Suprapubic skin (tissue), 4 donors: ENCODE measurements at regions not wholly inside any gene's neighbourhood (a gene's known extent, or its start where the extent isn't known, plus 50 kb on each side); places are given as distances from the start of the nearest gene placed in this dataset.

Source experiments
- DNase-seq, 2 donors: peaks; one replicate each; pipeline ENCODE4 v3.0.0-alpha.2; 2019; ENCODE audit warnings: low spot score in 2 of 2
- H3K27ac ChIP-seq: fragments of 200-600 bp; sonication (generic); one replicate; pipeline ENCODE4 v1.5.1; 2019
- H3K27me3 ChIP-seq: fragments of 200-600 bp; sonication (generic); one replicate; pipeline ENCODE4 v1.5.1; 2019
- H3K36me3 ChIP-seq: fragments of 200-600 bp; sonication (generic); one replicate; pipeline ENCODE4 v1.5.1; 2019
- H3K4me1 ChIP-seq: fragments of 200-600 bp; sonication (generic); one replicate; pipeline ENCODE4 v1.5.1; 2019
- H3K4me3 ChIP-seq: fragments of 200-600 bp; sonication (generic); one replicate; pipeline ENCODE4 v1.5.1; 2019; ENCODE audit warnings: mild to moderate bottlenecking
- H3K9me3 ChIP-seq: fragments of 200-600 bp; sonication (generic); one replicate; pipeline ENCODE4 v1.5.1; 2019
- EP300 ChIP-seq: sonication (generic); formaldehyde crosslinking; IDR thresholded peaks from one replicate; pipeline ENCODE4 v1.6.1; 2017; ENCODE audit warnings: antibody characterized with exemption
- POLR2A ChIP-seq, 2 donors: fragments of 450-650 bp; IDR thresholded peaks; one replicate each; pipeline ENCODE4 v1.6.1; 2017; ENCODE audit warnings: antibody characterized with exemption in 2 of 2, mild to moderate bottlenecking in 2 of 2, moderate library complexity in 2 of 2
- POLR2AphosphoS5 ChIP-seq, 3 donors: sonication (generic); formaldehyde crosslinking; IDR thresholded peaks; one replicate each; pipeline ENCODE4 v1.6.1; 2017; ENCODE audit warnings: antibody characterized with exemption in 3 of 3
- WGBS: methylation state at CpG from one replicate; pipeline ENCODE4 v1.1.5; 2018; 5-methylcytosine and 5-hydroxymethylcytosine counted together
- TF ChIP-seq, protein P1 (sequence below), 2 donors: fragments of 200-600 bp in 1 of 2; fragments of 450-650 bp in 1 of 2; sonication (generic) in 1 of 2; IDR thresholded peaks; one replicate each; pipeline ENCODE4 v1.5.1; 2016 to 2019; ENCODE audit warnings: antibody characterized with exemption in 2 of 2, mild to moderate bottlenecking in 1 of 2, moderate library complexity in 1 of 2

DNA sequence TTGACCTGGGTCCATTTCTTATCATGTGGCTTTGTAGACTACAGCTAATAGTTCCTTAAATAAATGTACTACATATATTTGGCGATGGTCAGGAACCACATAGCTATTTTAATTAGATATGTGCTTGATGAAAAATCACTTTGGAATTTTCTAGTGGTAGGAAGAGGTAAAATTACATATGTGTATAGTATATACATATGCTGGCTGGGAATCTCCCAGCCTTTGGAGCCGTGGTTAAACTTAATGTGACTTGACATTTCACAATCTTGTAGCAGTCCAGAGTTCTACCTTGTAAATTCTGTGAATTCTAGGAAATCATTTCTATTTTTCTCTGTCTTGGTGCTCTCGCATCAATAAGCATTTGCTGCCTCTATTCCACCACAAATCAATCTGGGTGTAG, 565.0 kb downstream of the DMRTA1 start:
- H3K27ac ChIP-seq, result no peak overlapping the region
- no peaks in the 10 kb centered on the region for H3K36me3 ChIP-seq
- H3K9me3 ChIP-seq, result no peaks in the 10 kb centered on the region
- 81% methylated on average over 3 of the region's 3 CpGs for WGBS
- H3K4me1 ChIP-seq, result no peaks in the 10 kb centered on the region
- no peak overlapping the region for H3K4me3 ChIP-seq
- TF ChIP-seq POLR2A (IDR thresholded peaks at IDR 0.05), result no peak
- TF ChIP-seq POLR2AphosphoS5 (IDR thresholded peaks at IDR 0.05), result no peak
- TF ChIP-seq, protein P1, sequence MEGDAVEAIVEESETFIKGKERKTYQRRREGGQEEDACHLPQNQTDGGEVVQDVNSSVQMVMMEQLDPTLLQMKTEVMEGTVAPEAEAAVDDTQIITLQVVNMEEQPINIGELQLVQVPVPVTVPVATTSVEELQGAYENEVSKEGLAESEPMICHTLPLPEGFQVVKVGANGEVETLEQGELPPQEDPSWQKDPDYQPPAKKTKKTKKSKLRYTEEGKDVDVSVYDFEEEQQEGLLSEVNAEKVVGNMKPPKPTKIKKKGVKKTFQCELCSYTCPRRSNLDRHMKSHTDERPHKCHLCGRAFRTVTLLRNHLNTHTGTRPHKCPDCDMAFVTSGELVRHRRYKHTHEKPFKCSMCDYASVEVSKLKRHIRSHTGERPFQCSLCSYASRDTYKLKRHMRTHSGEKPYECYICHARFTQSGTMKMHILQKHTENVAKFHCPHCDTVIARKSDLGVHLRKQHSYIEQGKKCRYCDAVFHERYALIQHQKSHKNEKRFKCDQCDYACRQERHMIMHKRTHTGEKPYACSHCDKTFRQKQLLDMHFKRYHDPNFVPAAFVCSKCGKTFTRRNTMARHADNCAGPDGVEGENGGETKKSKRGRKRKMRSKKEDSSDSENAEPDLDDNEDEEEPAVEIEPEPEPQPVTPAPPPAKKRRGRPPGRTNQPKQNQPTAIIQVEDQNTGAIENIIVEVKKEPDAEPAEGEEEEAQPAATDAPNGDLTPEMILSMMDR (IDR thresholded peaks at IDR 0.05), result no peak
- no peak for TF ChIP-seq EP300
- no peak for DNase-seq
- H3K27me3 ChIP-seq, result no peaks in the 10 kb centered on the region

DNA sequence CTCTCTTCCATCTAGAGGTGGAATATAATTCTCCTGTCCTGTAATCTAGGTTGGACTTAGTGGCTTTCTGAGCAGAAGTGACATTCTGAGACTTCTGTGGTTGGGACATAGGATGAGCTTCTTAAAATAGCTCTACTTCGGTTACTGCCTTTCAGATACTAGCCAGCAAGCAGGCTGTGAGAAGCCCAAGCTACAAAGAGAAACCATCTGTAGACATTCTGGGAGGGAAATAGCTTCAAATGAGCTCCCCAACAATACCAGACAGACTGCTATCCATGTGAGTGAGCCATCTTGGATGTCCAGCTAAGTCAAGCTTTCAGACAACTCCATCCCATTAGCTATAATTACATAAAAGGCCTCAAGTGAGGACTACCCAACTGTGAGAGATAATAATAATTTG, 568.9 kb downstream of the DMRTA1 start:
- no peak overlapping the region for H3K4me3 ChIP-seq
- DNase-seq, result no peak
- H3K27ac ChIP-seq, result no peak overlapping the region
- H3K27me3 ChIP-seq, result no peaks in the 10 kb centered on the region
- H3K4me1 ChIP-seq, result no peaks in the 10 kb centered on the region
- H3K36me3 ChIP-seq, result no peaks in the 10 kb centered on the region
- no peaks in the 10 kb centered on the region for H3K9me3 ChIP-seq
- TF ChIP-seq EP300, result no peak
- TF ChIP-seq, protein P1 (IDR thresholded peaks at IDR 0.05), result no peak
- WGBS, result 75% methylated on average over 1 of the region's 1 CpG

DNA sequence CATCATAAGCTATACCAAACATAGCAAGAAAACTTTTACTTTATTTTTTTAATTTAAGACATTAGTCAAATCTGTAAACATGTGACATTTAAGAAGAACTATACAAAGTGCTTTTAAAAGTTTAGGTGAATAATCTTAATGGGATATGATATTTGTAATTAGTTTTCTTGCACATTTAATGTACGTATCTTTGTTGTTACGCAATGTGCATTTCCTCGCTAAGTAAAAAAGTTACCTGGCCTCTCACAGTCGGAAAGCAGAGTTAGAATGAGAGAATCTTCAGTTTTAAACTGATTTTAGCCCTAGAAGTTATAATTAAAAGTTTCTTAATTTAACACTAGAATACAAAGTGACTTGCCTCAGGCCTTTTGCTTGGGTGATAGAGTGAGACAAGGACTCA, 589.8 kb downstream of the DMRTA1 start:
- TF ChIP-seq POLR2AphosphoS5 (IDR thresholded peaks at IDR 0.05) (no peak), EP300 (no peak), POLR2A (IDR thresholded peaks at IDR 0.05) (no peak)
- TF ChIP-seq, protein P1 (IDR thresholded peaks at IDR 0.05), result no peak
- H3K27me3 ChIP-seq, result no peaks in the 10 kb centered on the region

DNA sequence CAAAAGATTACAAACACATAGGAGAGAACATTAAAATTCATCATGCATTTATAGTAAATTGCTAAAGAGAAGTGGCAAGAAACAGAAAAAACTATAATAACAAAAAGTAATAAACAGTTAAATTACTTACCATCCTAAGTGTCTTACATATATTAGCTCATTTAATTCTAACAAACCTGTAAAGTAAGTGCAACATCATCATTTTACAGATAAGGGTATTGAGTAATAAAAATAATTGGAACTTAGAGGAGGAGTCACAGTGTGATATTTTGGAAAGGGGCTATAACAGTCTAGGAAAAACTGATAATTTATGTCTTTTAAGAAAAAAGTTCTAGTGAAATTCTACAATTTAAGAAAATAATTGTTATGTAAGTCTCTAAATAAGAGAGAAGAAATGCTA, 592.8 kb downstream of the DMRTA1 start:
- no peak for TF ChIP-seq POLR2AphosphoS5 (IDR thresholded peaks at IDR 0.05)
- no peak for TF ChIP-seq EP300
- TF ChIP-seq, protein P1 (IDR thresholded peaks at IDR 0.05), result no peak
- no peak for TF ChIP-seq POLR2A (IDR thresholded peaks at IDR 0.05)
- Histone ChIP-seq H3K4me1 (no peaks in the 10 kb centered on the region), H3K4me3 (no peak overlapping the region), H3K27me3 (no peaks in the 10 kb centered on the region), H3K27ac (no peak overlapping the region), H3K36me3 (no peaks in the 10 kb centered on the region), H3K9me3 (no peaks in the 10 kb centered on the region)
- no peak for DNase-seq

More for the DNA sequence above, 589.8 kb downstream of the DMRTA1 start:
- DNase-seq, result no peak
- no peaks in the 10 kb centered on the region for H3K36me3 ChIP-seq
- H3K4me1 ChIP-seq, result no peaks in the 10 kb centered on the region
- peaks cover 8% of the 10 kb centered on the region for H3K9me3 ChIP-seq
- 88% methylated on average over 4 of the region's 4 CpGs for WGBS
- H3K4me3 ChIP-seq, result no peak overlapping the region
- H3K27ac ChIP-seq, result no peak overlapping the region

DNA sequence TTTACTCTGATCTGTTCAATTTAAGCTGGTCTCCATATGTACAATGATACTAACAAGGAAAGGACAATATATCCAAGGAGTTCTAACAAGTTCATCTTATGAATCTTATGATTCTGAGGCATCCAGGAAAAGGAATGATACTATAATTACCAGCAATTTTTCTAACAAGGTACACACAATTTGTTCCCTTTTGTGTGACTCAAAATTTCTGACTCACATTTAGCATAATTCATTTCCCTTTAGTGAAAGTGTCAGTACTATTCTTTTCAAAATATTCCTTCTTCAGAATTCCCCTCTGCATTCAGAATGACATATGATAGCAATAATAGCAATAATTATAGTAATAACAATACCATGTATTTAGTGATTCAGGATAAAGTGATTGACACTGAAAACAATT, 594.8 kb downstream of the DMRTA1 start:
- Histone ChIP-seq H3K27me3 (no peaks in the 10 kb centered on the region), H3K4me3 (no peak overlapping the region)
- TF ChIP-seq POLR2AphosphoS5 (IDR thresholded peaks at IDR 0.05) (no peak), EP300 (no peak), POLR2A (IDR thresholded peaks at IDR 0.05) (no peak)
- TF ChIP-seq, protein P1 (IDR thresholded peaks at IDR 0.05), result no peak

More for the DNA sequence above, 594.8 kb downstream of the DMRTA1 start:
- no peak overlapping the region for H3K27ac ChIP-seq
- no peak for DNase-seq
- no peaks in the 10 kb centered on the region for H3K9me3 ChIP-seq
- H3K4me1 ChIP-seq, result no peaks in the 10 kb centered on the region
- no peaks in the 10 kb centered on the region for H3K36me3 ChIP-seq
